ENCODE measurements at regions not wholly inside any gene's neighbourhood (a gene's known extent, or its start where the extent isn't known, plus 50 kb on each side); places are given as distances from the start of the nearest gene placed in this dataset.

DNA sequence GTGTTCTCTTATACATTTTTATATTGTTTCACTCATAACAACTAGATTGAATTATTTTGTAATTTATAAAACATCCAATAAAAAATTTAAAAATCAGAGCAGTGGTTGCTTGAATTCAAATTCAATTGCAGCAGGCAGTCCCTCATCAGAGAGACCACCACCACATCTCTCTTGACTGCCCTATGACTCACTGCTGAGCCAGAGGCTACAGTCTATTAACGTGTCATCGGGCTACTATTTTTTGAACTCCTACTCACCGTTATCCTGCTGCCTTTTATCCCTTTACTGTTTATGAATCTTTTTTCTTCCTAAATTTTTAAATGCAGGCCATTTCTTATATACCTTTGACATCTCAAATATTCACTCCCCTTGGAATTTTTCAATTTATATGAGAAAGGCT is 144.7 kb downstream of the BARHL2 start:
- Mint-ChIP-seq H3K9me3 (no peaks in the 10 kb centered on the region; the same call in none of the 2 replicates), H3K4me3 (no peak overlapping the region), H3K36me3 (ENCODE audit: low read depth) (no peaks in the 10 kb centered on the region), H3K4me1 (ENCODE audit: low read depth) (no peaks in the 10 kb centered on the region), H3K27me3 (ENCODE audit: insufficient read depth) (no peaks in the 10 kb centered on the region; the same call in 1 of the 2 replicates), H3K27ac (no peak overlapping the region)
- no peak for DNase-seq
- TF ChIP-seq, protein P1, sequence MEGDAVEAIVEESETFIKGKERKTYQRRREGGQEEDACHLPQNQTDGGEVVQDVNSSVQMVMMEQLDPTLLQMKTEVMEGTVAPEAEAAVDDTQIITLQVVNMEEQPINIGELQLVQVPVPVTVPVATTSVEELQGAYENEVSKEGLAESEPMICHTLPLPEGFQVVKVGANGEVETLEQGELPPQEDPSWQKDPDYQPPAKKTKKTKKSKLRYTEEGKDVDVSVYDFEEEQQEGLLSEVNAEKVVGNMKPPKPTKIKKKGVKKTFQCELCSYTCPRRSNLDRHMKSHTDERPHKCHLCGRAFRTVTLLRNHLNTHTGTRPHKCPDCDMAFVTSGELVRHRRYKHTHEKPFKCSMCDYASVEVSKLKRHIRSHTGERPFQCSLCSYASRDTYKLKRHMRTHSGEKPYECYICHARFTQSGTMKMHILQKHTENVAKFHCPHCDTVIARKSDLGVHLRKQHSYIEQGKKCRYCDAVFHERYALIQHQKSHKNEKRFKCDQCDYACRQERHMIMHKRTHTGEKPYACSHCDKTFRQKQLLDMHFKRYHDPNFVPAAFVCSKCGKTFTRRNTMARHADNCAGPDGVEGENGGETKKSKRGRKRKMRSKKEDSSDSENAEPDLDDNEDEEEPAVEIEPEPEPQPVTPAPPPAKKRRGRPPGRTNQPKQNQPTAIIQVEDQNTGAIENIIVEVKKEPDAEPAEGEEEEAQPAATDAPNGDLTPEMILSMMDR (IDR thresholded peaks at IDR 0.05): no peak

DNA sequence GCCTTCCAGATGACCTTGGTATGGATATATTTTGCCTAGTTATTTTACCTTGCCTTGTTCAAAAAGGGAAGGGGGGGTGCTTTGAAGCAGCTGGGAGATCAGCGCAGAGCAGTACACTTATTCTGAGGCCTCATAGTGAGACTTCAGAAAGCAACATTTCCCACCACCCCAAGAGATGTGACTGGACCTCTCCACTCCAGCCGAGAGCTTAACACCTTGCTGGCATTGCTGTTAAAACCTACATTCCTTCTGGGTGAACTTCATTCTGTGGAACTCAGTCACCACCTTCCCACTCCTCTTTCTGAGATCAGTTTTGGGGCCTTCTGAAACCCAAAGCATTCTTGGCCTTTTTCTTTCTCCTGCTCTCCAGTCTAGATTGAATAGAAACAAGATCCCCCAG is 148.7 kb downstream of the BARHL2 start:
- Mint-ChIP-seq H3K9me3 (no peaks in the 10 kb centered on the region; the same call in none of the 2 replicates), H3K36me3 (ENCODE audit: low read depth) (no peaks in the 10 kb centered on the region), H3K4me3 (no peak overlapping the region), H3K4me1 (ENCODE audit: low read depth) (no peaks in the 10 kb centered on the region), H3K27me3 (ENCODE audit: insufficient read depth) (no peaks in the 10 kb centered on the region; the same call in 1 of the 2 replicates), H3K27ac (no peak overlapping the region)
- DNase-seq: no peak
- TF ChIP-seq, protein P1 (IDR thresholded peaks at IDR 0.05): no peak

DNA sequence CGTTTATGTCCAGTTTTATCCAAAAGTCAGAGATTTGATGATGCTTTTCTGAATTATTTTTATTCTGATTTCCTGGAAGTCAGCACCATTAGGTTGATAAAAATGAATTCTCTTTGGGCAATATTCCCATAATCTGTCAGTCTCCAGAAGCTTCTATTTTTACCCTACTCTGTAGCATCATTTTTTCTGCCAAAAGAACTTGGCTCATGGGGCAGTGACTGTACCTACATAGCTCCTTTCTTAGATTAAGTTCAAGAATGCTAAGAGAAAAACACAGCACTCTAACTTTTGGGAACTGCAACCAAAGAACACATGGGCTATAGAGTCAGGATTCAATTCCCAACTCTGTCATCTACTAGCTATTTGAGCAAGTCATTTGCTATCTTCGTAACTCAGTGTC is 152.9 kb downstream of the BARHL2 start:
- no peaks in the 10 kb centered on the region for H3K27me3 Mint-ChIP-seq (ENCODE audit: insufficient read depth)
- H3K27ac Mint-ChIP-seq: no peak overlapping the region

DNA sequence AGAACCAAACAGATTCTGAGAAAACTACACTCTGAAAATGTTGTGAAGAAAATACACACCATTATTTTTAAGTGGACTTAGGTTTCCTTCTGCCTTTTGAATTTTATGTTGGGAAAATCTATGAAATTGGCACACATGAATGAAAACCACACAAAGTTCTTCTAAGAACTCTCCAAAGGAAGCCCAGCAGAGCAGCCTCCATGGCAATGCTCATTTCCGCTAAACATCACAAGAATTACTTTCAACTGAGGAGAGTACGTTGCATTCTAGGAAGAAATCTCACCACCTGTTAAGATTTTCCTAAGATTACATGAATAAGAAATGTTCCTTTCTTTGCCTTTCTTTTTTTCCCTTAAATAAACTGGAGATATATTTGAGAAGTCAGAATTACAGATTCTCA is 154.2 kb downstream of the BARHL2 start:
- TF ChIP-seq, protein P1 (IDR thresholded peaks at IDR 0.05): no peak
- peaks cover 11% of the 10 kb centered on the region for H3K9me3 Mint-ChIP-seq
- no peak overlapping the region for H3K27ac Mint-ChIP-seq
- H3K36me3 Mint-ChIP-seq (ENCODE audit: low read depth): peaks cover 5% of the 10 kb centered on the region; the same call in 1 of the 2 replicates
- H3K4me1 Mint-ChIP-seq (ENCODE audit: low read depth): no peaks in the 10 kb centered on the region
- DNase-seq: no peak
- no peak overlapping the region for H3K4me3 Mint-ChIP-seq
- H3K27me3 Mint-ChIP-seq (ENCODE audit: insufficient read depth): no peaks in the 10 kb centered on the region

More for the DNA sequence above, 152.9 kb downstream of the BARHL2 start:
- Mint-ChIP-seq H3K36me3 (ENCODE audit: low read depth) (peaks cover 5% of the 10 kb centered on the region; the same call in 1 of the 2 replicates), H3K9me3 (peaks cover 6% of the 10 kb centered on the region), H3K4me1 (ENCODE audit: low read depth) (no peaks in the 10 kb centered on the region), H3K4me3 (no peak overlapping the region)
- TF ChIP-seq, protein P1 (IDR thresholded peaks at IDR 0.05): no peak
- no peak for DNase-seq

DNA sequence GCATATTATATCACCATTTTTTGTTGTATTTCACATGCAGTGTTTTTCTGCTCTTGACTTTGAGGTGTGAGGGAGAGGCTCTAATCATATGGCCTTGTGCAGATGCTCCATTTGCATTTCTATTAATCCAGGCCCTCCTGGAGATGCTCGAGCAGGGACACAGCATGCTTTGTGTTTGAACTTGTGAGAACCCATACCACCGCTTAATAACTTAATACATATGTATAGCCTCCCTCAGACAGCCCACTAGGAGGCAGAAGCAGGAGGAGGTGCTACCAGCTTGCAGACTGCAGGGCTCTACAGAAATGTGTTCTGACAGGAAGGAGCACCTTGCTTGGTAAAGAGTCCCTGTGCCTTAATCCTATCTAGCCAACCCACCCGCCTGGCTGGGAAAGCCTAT is 155.2 kb downstream of the BARHL2 start:
- H3K4me1 Mint-ChIP-seq (ENCODE audit: low read depth): no peaks in the 10 kb centered on the region
- H3K9me3 Mint-ChIP-seq: peaks cover 11% of the 10 kb centered on the region
- no peak overlapping the region for H3K27ac Mint-ChIP-seq

More for the DNA sequence above, 155.2 kb downstream of the BARHL2 start:
- H3K27me3 Mint-ChIP-seq (ENCODE audit: insufficient read depth): no peaks in the 10 kb centered on the region
- peaks cover 5% of the 10 kb centered on the region; the same call in 1 of the 2 replicates for H3K36me3 Mint-ChIP-seq (ENCODE audit: low read depth)
- H3K4me3 Mint-ChIP-seq: no peak overlapping the region
- TF ChIP-seq, protein P1 (IDR thresholded peaks at IDR 0.05): no peak
- no peak for DNase-seq

Data from HFFc6 (cell line).